ENCODE measurements at regions not wholly inside any gene's neighbourhood (a gene's known extent, or its start where the extent isn't known, plus 50 kb on each side); places are given as distances from the start of the nearest gene placed in this dataset.
"Not testable (repeated sequence)": the region's sequence is repeated elsewhere in the genome, so short reads cannot be mapped to it uniquely, and the experiment has no call there.

DNA sequence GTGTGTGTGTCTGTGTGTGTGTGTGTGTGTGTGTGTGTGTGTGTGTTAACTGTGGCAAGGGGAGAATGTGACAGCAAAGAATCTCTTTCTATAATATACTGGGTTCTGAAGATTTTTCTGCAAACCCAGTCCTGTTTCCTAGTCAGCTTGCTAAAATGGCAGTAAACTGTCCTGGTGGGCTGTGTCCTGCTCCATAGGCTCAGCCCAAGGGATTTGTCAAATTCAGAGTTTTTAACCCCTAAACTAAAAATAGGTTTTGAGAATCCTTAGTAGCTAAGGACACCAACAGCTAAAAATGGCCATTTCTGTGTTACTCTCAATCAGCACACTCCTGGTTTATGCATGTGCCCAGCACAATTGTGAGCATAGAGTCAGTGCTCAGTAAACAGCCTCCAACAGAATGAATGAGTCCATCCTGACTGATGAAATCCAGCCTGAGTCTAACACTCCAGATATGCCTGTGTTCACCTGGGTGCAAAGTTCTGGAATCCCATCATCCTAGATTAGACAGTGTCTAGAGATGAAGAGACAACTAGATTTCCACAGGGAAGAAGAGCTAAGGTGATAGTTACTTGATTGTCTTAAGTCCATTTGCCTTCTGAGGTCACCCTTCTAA is 192.6 kb downstream of the TTC6 start:
- DNase-seq: no peak

DNA sequence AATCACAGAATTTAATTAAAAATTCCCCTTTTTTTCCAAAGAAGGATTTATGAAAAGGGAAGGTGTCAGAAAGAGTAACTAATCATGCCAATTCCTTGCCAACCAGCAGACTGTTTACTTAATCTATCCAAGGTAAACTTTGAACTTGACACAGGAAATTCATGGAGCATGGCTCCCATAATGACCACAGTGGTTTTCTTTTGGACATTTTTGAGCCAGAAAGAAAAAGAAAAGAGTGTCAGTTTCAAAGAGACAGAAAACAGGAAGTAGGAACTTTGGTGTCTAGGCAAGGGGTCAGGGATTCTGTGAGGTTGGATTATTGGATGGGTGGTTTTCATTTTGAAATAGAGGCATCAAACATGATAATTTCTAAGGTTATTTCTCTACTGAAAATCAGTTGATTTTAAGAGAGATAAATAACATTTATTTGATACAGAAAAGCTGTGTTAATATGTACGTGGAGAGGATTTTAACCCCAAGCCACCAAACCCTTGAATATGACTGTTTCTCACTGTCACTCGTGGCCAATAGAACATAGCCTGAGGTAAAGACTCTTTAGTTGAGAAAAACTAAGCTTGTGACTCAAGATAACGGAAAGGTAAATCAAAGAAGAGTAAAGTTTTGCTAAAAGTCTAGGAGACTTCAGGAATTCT is 196.1 kb downstream of the TTC6 start:
- no peak for DNase-seq

DNA sequence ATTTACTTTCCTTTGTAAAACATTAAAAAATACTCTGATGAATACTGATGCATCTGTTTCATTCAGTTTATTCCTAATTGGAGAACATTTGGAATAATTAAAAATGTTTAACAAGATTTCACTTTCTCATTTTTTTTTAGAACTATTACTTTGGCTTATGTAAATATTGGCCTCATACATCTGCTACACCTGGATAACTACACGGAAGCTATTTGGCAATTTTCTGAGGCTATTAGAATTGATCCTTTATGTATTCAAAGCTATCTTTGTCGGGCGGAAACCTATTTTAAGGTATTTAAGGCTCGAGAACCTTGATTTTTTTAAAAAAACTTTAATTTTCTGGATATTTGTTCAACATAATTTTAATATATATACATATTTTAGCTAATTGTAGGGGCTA is 196.7 kb downstream of the TTC6 start:
- no peak for DNase-seq

DNA sequence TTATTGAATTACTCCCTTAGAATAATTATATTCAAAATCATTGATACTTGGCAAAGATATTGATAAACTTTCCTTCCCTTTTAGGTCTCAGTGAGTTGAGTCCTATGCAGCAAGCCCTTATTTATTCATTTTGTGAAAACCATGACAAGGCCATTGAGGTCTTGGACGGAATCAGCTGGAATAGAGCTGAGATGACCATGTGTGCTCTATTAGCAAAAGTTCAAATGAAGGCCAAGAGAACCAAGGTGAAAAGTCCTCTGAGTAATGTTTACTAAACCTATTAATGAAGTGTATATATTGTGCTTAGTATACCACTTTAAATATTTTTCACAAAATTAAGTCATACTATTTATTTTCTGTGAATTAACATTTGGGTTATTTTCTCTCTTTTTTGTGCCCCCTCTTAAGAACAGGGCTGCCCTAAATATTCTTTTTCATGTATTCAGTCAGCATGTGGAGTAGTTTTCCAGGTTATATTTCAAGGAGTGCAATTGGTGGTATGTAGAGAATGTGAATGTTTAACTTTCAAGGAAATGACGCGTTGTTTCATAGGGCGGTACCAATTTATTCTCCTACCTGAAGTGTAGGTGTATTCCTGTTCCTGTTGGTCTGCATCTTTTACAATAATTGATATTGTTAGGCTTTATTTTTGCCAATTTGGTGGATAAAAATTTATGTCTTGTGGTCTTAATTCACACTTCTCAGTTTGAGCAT is 201.4 kb downstream of the TTC6 start:
- no peak for DNase-seq

DNA sequence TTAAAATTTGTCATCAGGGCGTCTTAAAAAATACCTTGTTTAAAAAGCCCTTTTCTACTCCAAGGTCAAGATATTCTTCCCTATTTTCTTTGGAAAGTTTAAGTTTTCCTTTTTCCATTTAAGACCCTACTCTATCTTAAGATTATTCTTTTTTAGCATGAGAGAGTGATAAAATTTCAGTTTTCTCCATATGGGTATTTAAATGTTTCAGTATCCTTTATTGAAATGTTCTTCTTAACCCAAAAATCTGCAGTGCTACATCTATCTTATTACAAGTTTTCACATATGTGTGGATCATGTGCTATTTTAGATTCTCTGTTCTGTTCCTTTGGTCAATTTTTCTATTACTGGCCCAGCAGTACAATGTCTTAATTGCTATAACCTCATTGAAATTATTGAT is 202.2 kb downstream of the TTC6 start:
- no peak for DNase-seq

DNA sequence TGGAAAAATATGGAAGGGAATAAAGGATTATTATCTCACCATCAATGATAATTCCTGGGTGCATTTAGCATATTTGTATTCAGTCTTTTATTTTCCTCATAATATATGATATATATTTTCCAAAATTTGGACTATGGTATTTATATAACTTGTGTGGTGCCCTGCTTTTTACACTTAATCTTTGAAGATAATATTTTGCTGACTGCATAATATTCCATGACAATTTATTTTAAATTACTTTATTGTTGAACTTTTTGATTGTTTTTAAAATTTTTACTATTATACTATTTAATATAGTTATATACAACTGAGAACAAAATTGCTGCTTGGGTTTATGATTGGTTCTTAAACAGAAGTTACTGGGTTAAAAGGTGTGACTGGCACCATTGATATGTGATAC is 212.3 kb downstream of the TTC6 start:
- no peak for DNase-seq

DNA sequence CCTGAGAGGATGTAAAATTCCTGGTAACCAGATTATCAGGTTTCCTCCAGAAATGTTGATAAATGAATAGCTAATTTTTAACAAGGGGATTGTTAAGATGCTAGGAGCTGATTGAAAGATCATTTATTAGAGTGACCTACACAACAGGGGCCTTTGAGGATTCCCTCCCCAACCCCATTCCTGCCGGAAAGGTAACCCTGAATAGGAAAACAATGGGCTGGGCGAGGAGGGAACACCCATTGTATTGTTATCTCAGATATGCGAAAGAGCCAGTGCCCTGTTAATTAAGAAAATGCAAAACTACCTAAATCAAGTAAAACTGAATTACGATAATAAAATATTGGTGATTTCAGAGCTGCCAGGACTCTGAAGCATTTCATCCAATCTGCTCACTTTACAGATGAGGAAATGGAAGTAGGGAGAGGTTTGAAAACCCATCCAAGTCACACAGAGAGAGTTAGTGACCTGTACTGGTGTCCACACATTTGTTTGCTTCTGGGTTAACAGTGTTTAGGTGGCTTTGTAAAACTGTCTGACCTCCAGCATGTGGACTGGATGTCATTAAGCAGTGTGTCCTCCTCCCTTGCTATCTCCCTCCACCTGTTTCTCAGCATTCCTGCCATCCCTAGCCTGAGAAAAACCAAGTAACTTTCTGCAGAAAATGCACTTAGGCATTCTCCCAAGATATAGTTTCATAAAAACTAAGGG is 214.8 kb downstream of the TTC6 start:
- DNase-seq: no peak

DNA sequence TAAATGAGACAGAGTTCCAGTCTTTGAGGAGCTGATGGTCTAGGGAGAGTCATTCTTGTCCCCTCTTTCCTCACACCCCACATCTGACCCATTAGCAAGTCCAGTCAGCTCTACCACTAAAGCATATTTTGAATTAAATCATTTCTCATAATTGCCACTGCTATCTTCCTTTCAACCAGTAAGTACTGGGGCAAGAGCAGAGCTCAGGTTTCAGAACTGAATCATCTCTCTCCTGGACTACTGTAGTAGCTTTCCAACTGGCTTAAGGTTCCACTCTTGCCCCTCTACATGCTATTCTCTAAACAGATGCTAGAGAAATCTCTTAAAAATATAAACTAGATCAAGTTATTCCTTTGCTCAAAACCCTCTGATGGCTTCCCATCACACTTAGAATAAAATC is 218.3 kb downstream of the TTC6 start:
- DNase-seq: no peak

DNA sequence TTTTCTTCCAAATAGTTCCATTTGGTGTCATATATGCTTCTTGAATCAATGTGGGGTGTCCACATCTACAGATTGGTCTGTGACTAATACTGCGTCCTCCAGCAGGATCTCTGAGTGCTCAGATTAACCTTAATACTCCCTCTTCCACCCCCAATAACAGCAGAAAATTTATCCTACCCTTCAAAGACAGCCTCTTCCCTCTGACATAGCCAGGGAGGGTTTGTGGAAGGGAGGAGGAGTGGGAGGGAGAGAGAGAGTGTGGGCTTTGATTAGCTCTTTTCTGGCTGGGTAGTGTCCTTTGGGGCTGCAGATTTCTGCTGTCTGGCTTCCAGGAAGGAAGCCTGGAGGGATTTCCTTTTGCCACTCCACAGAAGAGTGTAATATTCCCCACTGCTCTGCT is 220.7 kb downstream of the TTC6 start:
- DNase-seq: no peak

DNA sequence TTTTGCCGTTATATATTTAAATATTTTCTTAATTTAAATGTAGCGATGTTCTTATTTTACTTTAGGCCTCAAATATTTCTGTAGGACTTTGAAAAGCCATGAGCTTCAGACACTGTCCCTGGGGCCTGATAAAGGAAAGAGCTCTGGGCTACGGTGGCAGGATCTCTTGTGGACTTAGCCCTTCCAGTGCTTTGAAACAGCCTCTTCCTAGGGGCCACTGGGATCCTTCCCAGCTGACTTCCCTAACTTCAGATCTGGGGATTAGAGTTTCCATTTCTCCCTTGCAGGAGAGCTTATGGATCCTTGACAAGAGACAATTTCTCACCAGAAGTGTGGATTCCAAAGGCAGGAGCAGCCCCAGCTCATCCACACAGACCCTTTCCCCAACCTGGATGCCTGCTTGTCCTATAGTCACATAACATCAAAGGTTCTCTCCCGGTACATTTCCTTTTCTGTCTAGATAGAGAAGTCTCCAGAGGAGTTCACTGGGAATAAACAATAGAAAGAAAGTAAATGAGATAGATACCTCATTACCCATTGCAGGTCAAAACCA is 221.4 kb downstream of the TTC6 start:
- no peak for DNase-seq

DNA sequence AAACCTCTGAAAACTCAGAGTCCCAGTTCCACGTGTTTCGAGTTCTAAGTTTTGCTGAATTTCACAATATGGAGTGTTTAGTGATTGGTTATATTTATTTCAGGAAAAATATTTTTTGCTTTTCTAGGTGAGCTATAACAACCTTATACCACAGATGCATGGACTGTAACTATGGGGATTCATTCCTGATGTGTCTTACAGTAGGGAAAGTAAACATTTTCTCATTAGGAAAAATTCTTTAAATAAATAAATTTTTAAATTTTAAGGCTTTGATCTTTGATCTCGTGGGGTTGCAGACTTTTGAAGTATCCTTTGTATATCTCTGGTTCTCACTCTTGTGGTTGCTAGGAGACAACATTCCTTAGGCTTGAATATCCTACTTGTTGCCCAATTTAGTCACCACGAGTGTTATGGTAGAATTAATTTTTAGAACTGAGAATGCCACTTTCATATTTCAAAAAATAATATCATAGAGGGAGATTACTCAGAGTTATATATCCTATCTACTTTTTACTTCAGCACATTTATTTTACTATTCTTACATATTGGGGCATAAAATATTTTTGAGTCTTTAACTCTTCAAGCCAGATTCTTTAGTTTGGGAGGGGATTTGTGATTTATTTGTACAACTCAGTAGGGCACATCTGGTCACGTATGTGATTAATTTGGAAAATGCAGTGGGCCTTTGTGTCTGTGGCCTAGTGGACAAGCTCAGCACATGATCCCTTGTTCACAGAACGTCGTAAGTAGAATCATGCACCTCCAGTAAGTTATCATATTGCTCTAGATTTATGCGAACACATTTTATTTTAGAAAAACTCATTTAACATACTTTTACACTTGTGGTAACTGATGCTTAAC is 224.0 kb downstream of the TTC6 start:
- DNase-seq: no peak

DNA sequence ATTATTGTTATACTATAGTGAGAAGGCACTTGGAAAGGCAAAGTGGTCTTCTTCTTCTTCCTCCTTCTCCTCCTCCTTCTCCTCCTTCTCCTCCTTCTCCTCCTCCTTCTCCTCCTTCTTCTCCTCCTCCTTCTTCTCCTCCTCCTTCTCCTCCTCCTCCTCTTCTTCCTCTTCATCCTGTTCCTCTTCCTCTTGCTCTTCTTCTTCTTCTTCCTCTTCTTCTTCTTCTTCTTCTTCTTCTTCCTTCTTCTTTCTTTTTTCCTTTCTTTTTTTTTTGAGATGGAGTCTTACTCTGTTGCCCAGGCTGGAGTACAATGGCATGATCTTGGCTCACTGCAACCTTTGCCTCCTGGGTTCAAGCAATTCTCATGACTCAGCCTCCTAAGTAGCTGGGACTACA is 225.4 kb downstream of the TTC6 start:
- DNase-seq: not testable (repeated sequence)

DNA sequence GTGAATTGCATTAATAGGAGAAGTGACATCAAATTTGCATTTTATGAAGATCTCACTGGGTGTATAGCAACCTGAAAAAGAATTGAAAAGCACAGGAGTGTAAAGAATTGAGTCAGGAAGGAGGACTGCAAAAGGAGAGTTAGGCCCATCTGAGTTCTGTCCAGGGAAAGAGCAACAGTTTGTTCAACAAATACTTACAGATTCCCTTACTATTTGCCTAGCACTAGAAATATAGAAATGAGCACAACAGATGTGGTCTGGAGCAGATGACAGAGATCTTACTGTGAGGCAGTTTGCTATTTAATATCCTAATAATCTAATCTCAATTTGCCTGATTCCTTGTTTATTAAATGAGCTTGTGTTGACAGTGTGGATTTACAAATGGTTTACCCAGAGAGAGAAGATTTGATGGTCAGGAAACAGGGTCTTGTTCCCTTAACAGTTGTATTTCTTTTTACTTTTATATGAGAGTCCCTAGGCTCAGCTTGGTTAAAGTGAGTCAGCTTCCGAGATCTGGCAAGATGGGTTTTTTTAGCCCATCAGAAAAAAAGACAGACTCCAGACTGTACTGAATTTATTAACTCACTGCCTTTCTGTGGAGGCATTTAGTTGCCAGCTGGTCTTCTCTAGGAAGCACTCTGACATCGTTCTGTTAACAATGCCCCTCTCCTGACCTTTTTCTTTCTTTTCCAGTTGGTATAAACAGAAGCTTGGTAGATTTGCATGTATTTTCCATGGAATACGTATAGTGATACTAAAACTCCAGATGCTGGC is 229.7 kb downstream of the TTC6 start:
- no peak for DNase-seq

DNA sequence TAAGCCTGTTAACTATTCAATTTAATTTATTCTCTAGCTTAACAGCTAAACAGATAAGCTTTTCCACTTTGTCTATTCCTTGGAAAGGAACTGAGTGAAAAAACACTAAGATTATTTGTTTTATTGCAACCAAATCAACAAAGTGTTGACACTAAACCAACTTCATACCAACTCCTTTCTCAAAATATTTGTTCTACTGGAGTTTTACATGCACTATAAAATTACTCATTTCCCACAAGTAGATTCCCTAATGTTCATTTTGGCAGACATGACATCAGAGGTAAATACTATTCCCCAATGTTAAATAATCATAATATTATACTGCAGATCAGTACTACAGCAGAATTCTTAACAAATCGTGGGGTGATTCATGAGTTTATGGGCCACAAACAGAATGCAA is 231.4 kb downstream of the TTC6 start:
- DNase-seq: no peak

DNA sequence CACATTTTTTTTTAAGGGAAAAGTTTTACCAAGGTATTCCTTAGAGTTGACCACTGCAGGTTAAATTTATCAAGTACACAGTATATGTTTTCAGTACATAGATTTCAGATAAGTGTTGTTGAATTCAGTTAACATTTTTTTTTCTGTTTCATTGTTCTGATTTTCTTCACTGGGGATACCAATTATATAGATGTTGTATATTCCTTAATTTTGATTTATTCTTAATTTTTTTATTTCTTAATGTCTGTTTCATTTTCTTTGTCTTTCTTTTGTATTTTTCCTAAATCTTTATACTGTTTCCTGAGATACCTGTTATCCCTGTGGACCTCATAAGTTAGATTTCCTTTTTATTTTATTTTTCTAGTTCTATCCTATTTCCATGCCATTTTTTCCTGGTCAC is 234.8 kb downstream of the TTC6 start:
- no peak for DNase-seq

DNA sequence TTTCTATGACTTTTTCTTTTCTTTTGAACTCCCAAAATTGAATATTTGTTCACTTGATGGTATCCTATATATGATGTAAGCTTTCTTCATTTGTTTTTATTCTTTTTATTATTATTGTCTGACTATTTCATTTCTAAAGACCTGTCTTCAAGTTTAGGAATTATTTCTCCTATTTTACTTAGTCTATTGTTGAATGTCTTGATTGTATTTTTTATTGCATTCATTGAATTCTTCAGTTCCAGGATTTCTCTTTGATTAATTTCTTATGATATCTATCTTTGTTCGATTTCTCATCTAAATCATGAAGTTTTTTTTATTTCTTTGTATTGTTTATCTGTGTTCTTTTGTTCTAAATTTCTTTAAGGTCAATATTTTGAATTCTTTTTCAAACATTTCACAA is 238.8 kb downstream of the TTC6 start:
- DNase-seq: no peak

DNA sequence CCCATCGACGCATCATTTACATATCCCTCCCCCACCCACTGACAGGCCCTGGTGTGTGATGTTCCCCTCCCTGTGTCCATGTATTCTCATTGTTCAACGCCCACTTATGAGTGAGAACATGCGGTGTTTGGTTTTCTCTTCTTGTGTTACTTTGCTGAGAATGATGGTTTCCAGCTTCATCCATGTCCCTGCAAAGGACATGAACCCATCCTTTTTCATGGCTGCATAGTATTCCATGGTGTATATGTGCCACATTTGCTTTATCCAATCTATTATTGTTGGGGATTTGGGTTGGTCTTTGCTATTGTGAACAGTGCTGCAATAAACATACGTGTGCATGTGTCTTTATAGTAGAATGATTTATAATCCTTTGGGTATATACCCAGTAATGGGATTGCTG is 243.3 kb downstream of the TTC6 start:
- DNase-seq: not testable (repeated sequence)

DNA sequence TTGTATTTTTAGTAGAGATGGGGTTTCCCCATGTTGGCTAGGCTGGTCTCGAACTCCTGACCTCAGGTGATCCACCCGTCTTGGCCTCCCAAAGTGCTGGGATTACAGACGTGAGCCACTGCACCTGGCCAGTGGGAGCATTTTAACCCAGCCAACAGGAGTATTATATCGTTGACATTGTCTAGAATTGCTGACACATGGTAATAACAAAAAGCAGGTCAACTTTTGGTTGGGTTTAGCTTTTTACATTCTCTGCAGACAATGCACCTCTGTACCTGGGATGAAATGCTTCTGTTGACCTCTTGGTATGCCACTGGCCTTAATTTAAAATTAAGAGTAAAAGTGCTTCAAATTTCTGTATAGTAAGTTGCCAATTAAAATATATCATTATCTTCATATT is 245.6 kb downstream of the TTC6 start:
- not testable (repeated sequence) for DNase-seq

DNA sequence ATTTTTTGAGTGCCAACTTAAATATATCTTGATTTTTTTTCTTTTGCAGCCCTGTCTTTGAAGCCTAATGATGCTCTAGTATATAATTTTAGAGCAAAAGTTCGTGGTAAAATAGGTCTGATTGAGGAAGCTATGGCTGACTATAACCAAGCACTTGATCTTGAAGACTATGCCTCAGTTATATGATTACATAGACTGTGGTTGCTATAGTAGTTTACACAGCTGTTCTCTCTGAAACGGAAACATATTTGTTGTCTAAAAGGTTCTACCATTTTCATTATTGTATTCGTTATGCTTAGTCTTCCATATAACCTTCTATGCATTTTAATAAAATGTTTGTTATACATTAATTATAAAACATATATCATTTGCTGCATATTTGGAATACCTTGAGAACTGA is 246.7 kb downstream of the TTC6 start:
- no peak for DNase-seq

DNA sequence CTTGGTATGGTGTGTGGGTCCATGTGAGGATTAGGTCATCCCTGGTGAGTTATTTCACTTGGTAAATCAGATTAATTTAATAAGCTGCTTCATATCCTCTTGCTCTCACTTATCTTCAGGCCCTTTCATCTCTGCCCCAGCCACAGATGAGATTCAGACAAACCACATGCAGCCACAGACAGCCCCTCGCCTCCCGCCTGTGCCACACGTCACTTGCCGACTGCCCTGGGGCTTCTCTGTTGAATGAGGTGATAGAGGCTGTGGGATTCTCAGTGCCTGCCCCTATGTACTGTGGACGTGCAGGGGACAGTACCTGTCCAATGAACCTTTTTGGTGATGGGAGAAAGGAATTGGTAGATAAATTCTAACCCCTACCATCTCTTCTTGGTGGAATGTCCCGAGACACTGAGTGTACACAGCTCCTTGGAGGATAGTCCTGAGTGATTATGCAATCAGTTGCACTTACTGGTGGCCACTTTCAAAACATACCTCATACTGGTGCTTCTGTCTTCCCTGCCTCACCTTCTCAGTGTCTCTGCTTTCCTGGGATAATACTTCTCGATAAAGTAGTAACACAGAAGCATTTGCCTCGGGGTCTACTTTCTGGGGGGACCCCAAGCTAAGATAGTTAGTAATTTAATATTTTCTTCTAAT is 248.7 kb downstream of the TTC6 start:
- no peak for DNase-seq

DNA sequence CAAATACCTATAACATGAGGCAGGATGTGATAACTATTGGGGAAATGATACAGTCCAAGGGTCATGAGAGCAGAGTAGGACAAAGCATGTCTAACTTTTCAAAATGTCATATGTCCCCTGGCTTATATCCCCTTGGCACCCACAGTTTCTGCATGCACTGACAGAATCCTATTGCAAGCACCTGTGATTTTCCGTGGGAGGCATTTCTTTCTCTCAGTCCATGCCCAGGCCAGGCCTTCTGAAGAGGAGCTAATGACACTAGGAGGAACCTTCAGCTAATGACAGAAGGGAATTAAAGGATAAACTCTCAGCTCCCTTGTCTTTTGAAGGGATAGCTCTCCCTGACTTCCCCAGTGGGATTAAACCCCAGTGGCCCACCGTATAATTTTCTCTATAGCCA is 249.2 kb downstream of the TTC6 start:
- DNase-seq: no peak

Data from stimulated activated CD4-positive, alpha-beta T cell treated with anti-CD3 and anti-CD28 coated beads, Interleukin-4, amount 100 ng/mL, for 1 hour (primary cell).